ENCODE measurements at regions not wholly inside any gene's neighbourhood (a gene's known extent, or its start where the extent isn't known, plus 50 kb on each side); places are given as distances from the start of the nearest gene placed in this dataset.

GRCh38 chr1:177865807-177866206, 104.1 kb downstream of the SEC16B start:
- Histone ChIP-seq H3K9ac (ENCODE audit: low read length) (no peak overlapping the region), H2AFZ (ENCODE audit: low read depth, low read length) (no peak overlapping the region), H3K9me3 (ENCODE audit: low read length) (no peaks in the 10 kb centered on the region), H3K4me3 (ENCODE audit: low read length) (no peak overlapping the region), H3K36me3 (ENCODE audit: insufficient read depth, low read length) (no peaks in the 10 kb centered on the region), H3K9me2 (ENCODE audit: insufficient read depth, low read length) (no peaks in the 10 kb centered on the region), H4K20me1 (ENCODE audit: insufficient read depth) (no peaks in the 10 kb centered on the region), H3K79me2 (replicated peaks; ENCODE audit: insufficient read depth, low read length) (no peaks in the 10 kb centered on the region), H3K27ac (ENCODE audit: low read length) (no peak overlapping the region), H3F3A (ENCODE audit: insufficient read depth, low read length, poor library complexity, severe bottlenecking) (no peaks in the 10 kb centered on the region), H3K4me2 (ENCODE audit: low read length) (no peak overlapping the region), H3K27me3 (ENCODE audit: insufficient read depth, low read depth, low read length) (no peaks in the 10 kb centered on the region)
- TF ChIP-seq REST (IDR thresholded peaks at IDR 0.05; ENCODE audit: borderline replicate concordance), result no peak
- TF ChIP-seq MXI1 (conservative IDR thresholded peaks at IDR 0.05; ENCODE audit: poor library complexity, severe bottlenecking), result no peak
- TF ChIP-seq CTCF (IDR thresholded peaks at IDR 0.05; ENCODE audit: poor library complexity, severe bottlenecking), result no peak
- TF ChIP-seq TAF1 (IDR thresholded peaks at IDR 0.05; ENCODE audit: low read depth), result no peak
- TF ChIP-seq EP300 (conservative IDR thresholded peaks at IDR 0.05; ENCODE audit: poor library complexity, severe bottlenecking), result no peak
- TF ChIP-seq EZH2 (IDR thresholded peaks at IDR 0.05; ENCODE audit: borderline replicate concordance, insufficient read depth, low read length, poor library complexity, severe bottlenecking), result no peak
- no peak for TF ChIP-seq RAD21 (conservative IDR thresholded peaks at IDR 0.05)
- no peak for TF ChIP-seq SMC3 (conservative IDR thresholded peaks at IDR 0.05; ENCODE audit: poor library complexity)
- TF ChIP-seq POLR2AphosphoS5 (IDR thresholded peaks at IDR 0.05), result no peak

GRCh38 chr1:177864538-177865305, 105.1 kb downstream of the SEC16B start:
- no peak for TF ChIP-seq EZH2 (IDR thresholded peaks at IDR 0.05; ENCODE audit: borderline replicate concordance, insufficient read depth, low read length, poor library complexity, severe bottlenecking)
- no peak for TF ChIP-seq EP300 (conservative IDR thresholded peaks at IDR 0.05; ENCODE audit: poor library complexity, severe bottlenecking)
- H3K4me3 ChIP-seq (ENCODE audit: low read length), result no peak overlapping the region
- H3K79me2 ChIP-seq (replicated peaks; ENCODE audit: insufficient read depth, low read length), result no peaks in the 10 kb centered on the region
- no peak overlapping the region for H3K27ac ChIP-seq (ENCODE audit: low read length)
- H3K4me2 ChIP-seq (ENCODE audit: low read length), result no peak overlapping the region
- H3K9me3 ChIP-seq (ENCODE audit: low read length), result no peaks in the 10 kb centered on the region
- no peaks in the 10 kb centered on the region for H4K20me1 ChIP-seq (ENCODE audit: insufficient read depth)
- no peaks in the 10 kb centered on the region for H3K9me2 ChIP-seq (ENCODE audit: insufficient read depth, low read length)
- H3K36me3 ChIP-seq (ENCODE audit: insufficient read depth, low read length), result no peaks in the 10 kb centered on the region
- no peak overlapping the region for H2AFZ ChIP-seq (ENCODE audit: low read depth, low read length)
- no peaks in the 10 kb centered on the region for H3F3A ChIP-seq (ENCODE audit: insufficient read depth, low read length, poor library complexity, severe bottlenecking)
- no peaks in the 10 kb centered on the region for H3K27me3 ChIP-seq (ENCODE audit: insufficient read depth, low read depth, low read length)
- H3K9ac ChIP-seq (ENCODE audit: low read length), result no peak overlapping the region
